GM23338 (cell line): ENCODE measurements at regions not wholly inside any gene's neighbourhood (a gene's known extent, or its start where the extent isn't known, plus 50 kb on each side); places are given as distances from the start of the nearest gene placed in this dataset.

Experiments
- ATAC-seq: fragments of 200-7000 bp; cut with Tn5 transposase; 3 replicates; pipeline ENCODE4 v1.9.1; 2020
- DNase-seq: peaks from one replicate; pipeline ENCODE4 v3.0.0-alpha.2; 2015; ENCODE audit warnings: low spot score
- H2AFZ ChIP-seq: fragments of 200-600 bp; sonication (generic); 2 replicates; pipeline ENCODE4 v1.8.0; 2016; ENCODE audit warnings: antibody characterized with exemption, mild to moderate bottlenecking, moderate library complexity
- H3F3A ChIP-seq: fragments of 200-600 bp; sonication (generic); replicated peaks from 2 replicates; pipeline ENCODE4 v1.8.0; 2017; ENCODE audit warnings: antibody characterized with exemption, mixed run types, low read depth
- H3K27ac ChIP-seq: fragments of 200-600 bp; sonication (generic); 2 replicates; pipeline ENCODE4 v1.6.1; 2016; ENCODE audit warnings: low read depth
- H3K27me3 ChIP-seq: fragments of 200-600 bp; sonication (generic); 2 replicates; pipeline ENCODE4 v1.8.0; 2016; ENCODE audit warnings: mild to moderate bottlenecking, mixed run types, moderate library complexity; ENCODE audit not compliant: insufficient read depth
- H3K36me3 ChIP-seq: fragments of 200-600 bp; sonication (generic); 2 replicates; pipeline ENCODE4 v1.8.0; 2016; ENCODE audit warnings: mild to moderate bottlenecking; ENCODE audit not compliant: insufficient read depth
- H3K4me1 ChIP-seq: fragments of 200-600 bp; sonication (generic); 2 replicates; pipeline ENCODE4 v1.8.0; 2016; ENCODE audit warnings: mild to moderate bottlenecking, moderate library complexity; ENCODE audit not compliant: insufficient read depth
- H3K4me2 ChIP-seq: fragments of 200-600 bp; sonication (generic); 2 replicates; pipeline ENCODE4 v1.7.1; 2017; ENCODE audit warnings: mixed run types
- H3K4me3 ChIP-seq: fragments of 200-600 bp; sonication (generic); 2 replicates; pipeline ENCODE4 v1.6.1; 2016; ENCODE audit warnings: mixed run types
- H3K79me2 ChIP-seq: fragments of 200-600 bp; sonication (generic); replicated peaks from 2 replicates; pipeline ENCODE4 v1.8.0; 2017; ENCODE audit warnings: mild to moderate bottlenecking; ENCODE audit not compliant: insufficient read depth
- H3K9me2 ChIP-seq: fragments of 200-600 bp; sonication (generic); 2 replicates; pipeline ENCODE4 v1.8.0; 2017; ENCODE audit not compliant: insufficient read depth
- H4K20me1 ChIP-seq: fragments of 200-600 bp; sonication (generic); replicated peaks from 2 replicates; pipeline ENCODE4 v1.8.0; 2017; ENCODE audit warnings: mild to moderate bottlenecking; ENCODE audit not compliant: insufficient read depth
- H3K27ac Mint-ChIP-seq: 2 replicates; pipeline ENCODE4 v1.8.0; 2020; ENCODE audit warnings: inconsistent platforms, mild to moderate bottlenecking, moderate library complexity, mixed read lengths
- H3K27me3 Mint-ChIP-seq: 3 replicates; pipeline ENCODE4 v1.8.0; 2022; ENCODE audit warnings: low read depth, mild to moderate bottlenecking, moderate library complexity, mixed read lengths, inconsistent platforms; ENCODE audit not compliant: insufficient read depth, poor library complexity
- H3K36me3 Mint-ChIP-seq: 3 replicates; pipeline ENCODE4 v1.8.0; 2021; ENCODE audit warnings: low read depth, mild to moderate bottlenecking, inconsistent platforms, moderate library complexity, mixed read lengths
- H3K4me1 Mint-ChIP-seq: 3 replicates; pipeline ENCODE4 v1.8.0; 2020; ENCODE audit warnings: mild to moderate bottlenecking, inconsistent platforms, mixed read lengths
- H3K4me3 Mint-ChIP-seq: 3 replicates; pipeline ENCODE4 v1.8.0; 2021; ENCODE audit warnings: moderate library complexity, mild to moderate bottlenecking, inconsistent platforms, mixed read lengths
- H3K9me3 Mint-ChIP-seq: 3 replicates; pipeline ENCODE4 v1.8.0; 2020; ENCODE audit warnings: moderate library complexity, mild to moderate bottlenecking, inconsistent platforms, mixed read lengths
- CTCF ChIP-seq, 2 experiments: fragments of 200-600 bp in 1 of 2; sonication (generic) in 1 of 2; conservative IDR thresholded peaks; 2 replicates each; pipeline versions ENCODE4 v1.5.1 to v1.6.1; 2016 to 2017; ENCODE audit warnings: antibody characterized with exemption in 2 of 2, low read depth in 2 of 2, mild to moderate bottlenecking in 2 of 2, moderate library complexity in 1 of 2
- EZH2 ChIP-seq: fragments of 200-600 bp; sonication (generic); IDR thresholded peaks from one replicate; pipeline ENCODE4 v1.8.0; 2017; ENCODE audit warnings: antibody characterized with exemption, mild to moderate bottlenecking, low read depth; ENCODE audit not compliant: unreplicated experiment
- NANOG ChIP-seq: IDR thresholded peaks from 2 replicates; pipeline ENCODE4 v1.6.1; 2016; ENCODE audit warnings: antibody characterized with exemption, borderline replicate concordance
- REST ChIP-seq: IDR thresholded peaks from one replicate; pipeline ENCODE4 v1.6.1; 2018; ENCODE audit warnings: antibody characterized with exemption; ENCODE audit not compliant: unreplicated experiment
- STAT1 ChIP-seq: IDR thresholded peaks from one replicate; pipeline ENCODE4 v1.6.1; 2016; ENCODE audit warnings: antibody characterized with exemption; ENCODE audit not compliant: unreplicated experiment
- ZNF331 ChIP-seq: fragments of 250-450 bp; sonication (Bioruptor Pico); IDR thresholded peaks from 2 replicates; pipeline ENCODE4 v1.5.0; 2020; ENCODE audit warnings: low read depth, mild to moderate bottlenecking, moderate library complexity
- ZNF462 ChIP-seq: fragments of 250-450 bp; sonication (Bioruptor Pico); IDR thresholded peaks from 2 replicates; pipeline ENCODE4 v1.5.0; 2020; ENCODE audit warnings: mild to moderate bottlenecking, moderate library complexity

GRCh38 chr19:29450812-29451211, 75.0 kb upstream of the VSTM2B start:
- Histone ChIP-seq H3K36me3 (no peaks in the 10 kb centered on the region), H3F3A (no peaks in the 10 kb centered on the region), H3K9me2 (no peaks in the 10 kb centered on the region; the same call in 1 of the 2 replicates), H4K20me1 (no peaks in the 10 kb centered on the region), H2AFZ (no peak overlapping the region), H3K79me2 (no peaks in the 10 kb centered on the region), H3K4me2 (no peak overlapping the region), H3K27ac (no peak overlapping the region), H3K27me3 (no peaks in the 10 kb centered on the region), H3K4me1 (no peaks in the 10 kb centered on the region), H3K4me3 (no peak overlapping the region)
- DNase-seq (no peak), ATAC-seq (no peak)
- Mint-ChIP-seq H3K9me3 (peaks cover 9% of the 10 kb centered on the region; the same call in 1 of the 3 replicates), H3K27ac (no peak overlapping the region), H3K27me3 (peaks cover 5% of the 10 kb centered on the region), H3K36me3 (no peaks in the 10 kb centered on the region), H3K4me1 (no peaks in the 10 kb centered on the region), H3K4me3 (no peak overlapping the region)
- TF ChIP-seq NANOG (no peak), ZNF462 (no peak), STAT1 (no peak), CTCF (conservative IDR thresholded peaks at IDR 0.05; ENCODE audit: low read depth in 2 of 2) (no peak), EZH2 (no peak), REST (no peak), ZNF331 (CRISPR knock-in tag) (no peak)
